GM19025 (cell line): ENCODE measurements at regions not wholly inside any gene's neighbourhood (a gene's known extent, or its start where the extent isn't known, plus 50 kb on each side); places are given as distances from the start of the nearest gene placed in this dataset.

Experiments used
- ATAC-seq: cut with Tn5 transposase; IDR thresholded peaks from one replicate; pipeline ENCODE4 v1.9.1; 2021; ENCODE audit warnings: mild to moderate bottlenecking, low read depth, moderate library complexity; ENCODE audit not compliant: unreplicated experiment

- no peak for ATAC-seq
These were observed 188.4 kb downstream of the SH3BP4 start for GRCh38 chr2:235139956-235140800.

GRCh38 chr2:235140801-235141081 lies 188.9 kb downstream of the SH3BP4 start:
- no peak for ATAC-seq

- no peak for ATAC-seq
These were observed 189.8 kb downstream of the SH3BP4 start for GRCh38 chr2:235141411-235142128.

GRCh38 chr2:235142601-235143000 lies 190.8 kb downstream of the SH3BP4 start:
- no peak for ATAC-seq

GRCh38 chr2:235143789-235144188 lies 192.0 kb downstream of the SH3BP4 start:
- ATAC-seq, result no peak

- no peak for ATAC-seq
These were observed 192.5 kb downstream of the SH3BP4 start for GRCh38 chr2:235144291-235144690.

GRCh38 chr2:235146206-235146605 lies 194.4 kb downstream of the SH3BP4 start:
- no peak for ATAC-seq

GRCh38 chr2:235146871-235147565 lies 195.2 kb downstream of the SH3BP4 start:
- no peak for ATAC-seq

GRCh38 chr2:235148201-235149170 lies 196.7 kb downstream of the SH3BP4 start:
- ATAC-seq, result no peak

- ATAC-seq, result no peak
These were observed 197.4 kb downstream of the SH3BP4 start for GRCh38 chr2:235149240-235149659.

- ATAC-seq, result no peak
These were observed 197.9 kb downstream of the SH3BP4 start for GRCh38 chr2:235149736-235150135.

GRCh38 chr2:235151152-235151551 lies 199.3 kb downstream of the SH3BP4 start:
- ATAC-seq, result no peak

- no peak for ATAC-seq
These were observed 203.3 kb downstream of the SH3BP4 start for GRCh38 chr2:235155163-235155562.

GRCh38 chr2:235156055-235156454 lies 204.2 kb downstream of the SH3BP4 start:
- ATAC-seq, result no peak

GRCh38 chr2:235157746-235158482 lies 206.1 kb downstream of the SH3BP4 start:
- no peak for ATAC-seq

GRCh38 chr2:235160281-235160810 lies 208.5 kb downstream of the SH3BP4 start:
- no peak for ATAC-seq

GRCh38 chr2:235161565-235161964 lies 209.7 kb downstream of the SH3BP4 start:
- no peak for ATAC-seq

GRCh38 chr2:235162082-235162836 lies 210.4 kb downstream of the SH3BP4 start:
- ATAC-seq, result no peak

- no peak for ATAC-seq
These were observed 211.0 kb downstream of the SH3BP4 start for GRCh38 chr2:235162837-235163197.
